H1 (cell line): ENCODE measurements at regions not wholly inside any gene's neighbourhood (a gene's known extent, or its start where the extent isn't known, plus 50 kb on each side); places are given as distances from the start of the nearest gene placed in this dataset.

ENCODE experiments used
- CTCF ChIA-PET: fragments of 300-600 bp; sonication (Branson Sonifier 250); formaldehyde crosslinking; loops from one replicate; lab custom pipeline; 2021; ENCODE audit not compliant: partially characterized antibody; lab: Charles Lee
- POLR2A ChIA-PET: fragments of 300-600 bp; sonication (Branson Sonifier 250); formaldehyde crosslinking; loops from one replicate; lab custom pipeline; 2021; ENCODE audit warnings: inconsistent platforms; ENCODE audit not compliant: partially characterized antibody; lab: Charles Lee
- DNase-seq, 2 experiments: peaks; one replicate each; pipeline versions ENCODE4 v3.0.0 to v3.0.0-alpha.2; 2010 to 2022; ENCODE audit warnings: low spot score in 2 of 2, low read depth in 1 of 2, mixed read lengths in 1 of 2
- FAIRE-seq: peaks from 2 replicates; lab custom pipeline; 2011; peaks lifted over from hg19 to GRCh38; lab: Jason Lieb, UNC
- H2AFZ ChIP-seq: 2 replicates; pipeline ENCODE4 v1.8.1; 2012; ENCODE audit warnings: low read length, inconsistent platforms
- H2AK5ac ChIP-seq: 2 replicates; pipeline ENCODE4 v1.6.1; 2013; ENCODE audit warnings: low read depth, low read length
- H2BK120ac ChIP-seq: replicated peaks from 2 replicates; pipeline ENCODE3; 2013; ENCODE audit warnings: low read depth, low read length, inconsistent platforms
- H2BK12ac ChIP-seq: 2 replicates; pipeline ENCODE4 v1.6.1; 2013; ENCODE audit warnings: low read depth, low read length
- H2BK15ac ChIP-seq: 2 replicates; pipeline ENCODE4 v1.6.1; 2013; ENCODE audit warnings: low read length
- H2BK20ac ChIP-seq: 2 replicates; pipeline ENCODE4 v1.6.1; 2013; ENCODE audit warnings: low read length
- H2BK5ac ChIP-seq: 2 replicates; pipeline ENCODE4 v1.6.1; 2013; ENCODE audit warnings: low read depth, low read length
- H3K14ac ChIP-seq: 2 replicates; pipeline ENCODE4 v1.6.1; 2013; ENCODE audit warnings: inconsistent platforms; ENCODE audit not compliant: insufficient read length
- H3K18ac ChIP-seq: 2 replicates; pipeline ENCODE4 v1.6.1; 2013; ENCODE audit warnings: low read length; ENCODE audit errors: extremely low read depth
- H3K23ac ChIP-seq: 2 replicates; pipeline ENCODE4 v1.6.1; 2013; ENCODE audit warnings: inconsistent platforms; ENCODE audit not compliant: insufficient read length
- H3K23me2 ChIP-seq: 2 replicates; pipeline ENCODE4 v1.6.1; 2013; ENCODE audit warnings: low read depth, low read length
- H3K27ac ChIP-seq: 2 replicates; pipeline ENCODE4 v1.6.1; 2011; ENCODE audit warnings: low read depth, low read length, inconsistent platforms
- H3K27me3 ChIP-seq, 4 experiments: replicated peaks in 1 of 4; 1 replicate in 1 of 4; 2 replicates in 3 of 4; pipeline versions ENCODE4 v1.6.1 to v1.8.1; 2011 to 2013; ENCODE audit warnings: low read length in 3 of 4, mild to moderate bottlenecking in 3 of 4, inconsistent platforms in 2 of 4, mixed read lengths in 2 of 4, moderate library complexity in 1 of 4; ENCODE audit not compliant: control insufficient read depth in 3 of 4, insufficient read depth in 3 of 4; ENCODE audit errors: extremely low read depth in 1 of 4
- H3K36me3 ChIP-seq, 4 experiments: 2 replicates each; pipeline versions ENCODE4 v1.6.1 to v1.8.1; 2011 to 2013; ENCODE audit warnings: mild to moderate bottlenecking in 4 of 4, low read length in 3 of 4, moderate library complexity in 2 of 4, control low read depth in 1 of 4, inconsistent platforms in 1 of 4; ENCODE audit not compliant: insufficient read depth in 4 of 4, control insufficient read depth in 2 of 4
- H3K4ac ChIP-seq: replicated peaks from 2 replicates; pipeline ENCODE3; 2013; ENCODE audit warnings: low read length, low read depth, mixed read lengths, inconsistent platforms; ENCODE audit not compliant: insufficient read length
- H3K4me1 ChIP-seq, 4 experiments: replicated peaks in 1 of 4; 1 replicate in 1 of 4; 2 replicates in 3 of 4; pipeline versions ENCODE4 v1.6.1 to v1.8.1; 2011 to 2013; ENCODE audit warnings: low read length in 3 of 4, inconsistent platforms in 2 of 4, mixed read lengths in 1 of 4; ENCODE audit not compliant: insufficient read depth in 4 of 4, control insufficient read depth in 3 of 4
- H3K4me2 ChIP-seq, 2 experiments: 2 replicates each; pipeline versions ENCODE4 v1.6.1 to v1.8.1; 2011 to 2013; ENCODE audit warnings: low read depth in 2 of 2, low read length in 2 of 2, control low read depth in 1 of 2, inconsistent platforms in 1 of 2, mild to moderate bottlenecking in 1 of 2; ENCODE audit not compliant: insufficient read depth in 1 of 2
- H3K4me3 ChIP-seq, 4 experiments: fragments of 200-600, 300-600 bp in 1 of 4; sonication (generic), shearing (Covaris generic), sonication (Bioruptor Twin) in 1 of 4; 2 replicates each; pipeline versions ENCODE4 v1.5.1 to v1.8.1; 2011 to 2016; ENCODE audit warnings: low read length in 4 of 4, low read depth in 3 of 4, control low read depth in 2 of 4, inconsistent platforms in 2 of 4, mild to moderate bottlenecking in 2 of 4, mixed read lengths in 1 of 4, moderate library complexity in 1 of 4; ENCODE audit not compliant: insufficient read depth in 2 of 4; ENCODE audit errors: extremely low read depth in 1 of 4
- H3K56ac ChIP-seq: replicated peaks from 2 replicates; pipeline ENCODE3; 2013; ENCODE audit warnings: low read depth, mild to moderate bottlenecking, mixed read lengths, low read length, inconsistent platforms; ENCODE audit not compliant: insufficient read length
- H3K79me1 ChIP-seq: 2 replicates; pipeline ENCODE4 v1.6.1; 2013; ENCODE audit warnings: low read depth, low read length, control low read depth
- H3K79me2 ChIP-seq, 2 experiments: 2 replicates each; pipeline versions ENCODE4 v1.6.1 to v1.8.1; 2012 to 2013; ENCODE audit warnings: low read length in 2 of 2, mild to moderate bottlenecking in 2 of 2, inconsistent platforms in 1 of 2; ENCODE audit not compliant: insufficient read depth in 2 of 2, control insufficient read depth in 1 of 2
- H3K9ac ChIP-seq, 4 experiments: replicated peaks in 1 of 4; 1 replicate in 1 of 4; 2 replicates in 3 of 4; pipeline versions ENCODE4 v1.6.1 to v1.8.1; 2011 to 2013; ENCODE audit warnings: low read depth in 3 of 4, low read length in 3 of 4, control low read depth in 2 of 4, mild to moderate bottlenecking in 2 of 4, moderate library complexity in 2 of 4, inconsistent platforms in 1 of 4; ENCODE audit errors: extremely low read depth in 1 of 4
- H3K9me3 ChIP-seq, 2 experiments: 2 replicates each; pipeline versions ENCODE4 v1.6.1 to v1.8.1; 2012 to 2013; ENCODE audit warnings: mild to moderate bottlenecking in 2 of 2, moderate library complexity in 2 of 2, control low read depth in 1 of 2, inconsistent platforms in 1 of 2, low read depth in 1 of 2, low read length in 1 of 2, mixed read lengths in 1 of 2; ENCODE audit not compliant: insufficient read depth in 2 of 2
- H4K20me1 ChIP-seq, 2 experiments: replicated peaks in 1 of 2; 2 replicates each; pipeline versions ENCODE3 to v1.8.1; 2011 to 2013; ENCODE audit warnings: inconsistent platforms in 2 of 2, low read length in 2 of 2, mild to moderate bottlenecking in 1 of 2; ENCODE audit not compliant: insufficient read depth in 2 of 2, control insufficient read depth in 1 of 2
- H4K5ac ChIP-seq: 2 replicates; pipeline ENCODE4 v1.6.1; 2013; ENCODE audit warnings: low read length, low read depth, mixed read lengths, inconsistent platforms; ENCODE audit not compliant: insufficient read length
- H4K8ac ChIP-seq: 2 replicates; pipeline ENCODE4 v1.8.0; 2013; ENCODE audit warnings: mild to moderate bottlenecking, moderate library complexity, low read length, inconsistent platforms; ENCODE audit not compliant: insufficient read depth; ENCODE audit errors: extremely low read depth
- H4K91ac ChIP-seq: replicated peaks from 2 replicates; pipeline ENCODE3; 2013; ENCODE audit warnings: low read length, mixed read lengths, inconsistent platforms; ENCODE audit not compliant: insufficient read length
- CREB1 ChIP-seq: IDR thresholded peaks from 2 replicates; pipeline ENCODE4 v1.6.1; 2012; ENCODE audit warnings: inconsistent platforms

- Histone ChIP-seq H2AK5ac (no peak overlapping the region), H4K8ac (no peak overlapping the region), H3K4me3 (no peak overlapping the region), H2BK120ac (no peak overlapping the region), H3K9ac (no peak overlapping the region), H4K20me1 (no peaks in the 10 kb centered on the region), H3K14ac (no peak overlapping the region), H3K36me3 (no peaks in the 10 kb centered on the region; a peak in 1 of 8 replicates), H3K4me2 (no peak overlapping the region), H3K4me1 (peaks cover 0 to 16% (median 10%) of the 10 kb centered on the region in 4 experiments; a peak in 4 of 7 replicates), H3K18ac (no peak overlapping the region), H4K5ac (no peak overlapping the region), H2BK5ac (no peak overlapping the region), H2BK12ac (no peak overlapping the region), H3K27ac (no peak overlapping the region), H3K23me2 (no peaks in the 10 kb centered on the region), H3K56ac (no peak overlapping the region), H3K23ac (no peak overlapping the region), H2BK15ac (no peak overlapping the region), H4K91ac (no peak overlapping the region), H3K79me1 (no peaks in the 10 kb centered on the region), H3K4ac (no peak overlapping the region), H3K79me2 (no peaks in the 10 kb centered on the region), H2BK20ac (no peak overlapping the region), H3K27me3 (no peaks in the 10 kb centered on the region), H2AFZ (no peak overlapping the region), H3K9me3 (no peaks in the 10 kb centered on the region)
- FAIRE-seq (no peak), DNase-seq (no peak)
- POLR2A ChIA-PET: no interaction called here
- CTCF ChIA-PET: interaction anchor here (0.9 to 1.0 kb wide), 3 partner anchors 16 to 783 kb away, joined by 3 read pairs; no protein-coding TSS in a partner anchor
- no peak for TF ChIP-seq CREB1
These were observed 289.2 kb upstream of the EMCN start for GRCh38 chr4:100806988-100807387.
